GM13976 (cell line): ENCODE measurements at regions not wholly inside any gene's neighbourhood (a gene's known extent, or its start where the extent isn't known, plus 50 kb on each side); places are given as distances from the start of the nearest gene placed in this dataset.

Experiments
- DNase-seq: peaks from one replicate; pipeline ENCODE4 v3.0.0; 2012; ENCODE audit warnings: low spot score
- CTCF ChIP-seq: IDR thresholded peaks from 2 replicates; pipeline ENCODE4 v1.5.1; 2012; ENCODE audit warnings: borderline replicate concordance, mild to moderate bottlenecking; ENCODE audit not compliant: insufficient read depth; ENCODE audit errors: extremely low read depth, missing control alignments, control extremely low read depth
- in situ Hi-C: fragments of 300-500 bp; cut with MboI; formaldehyde crosslinking; loops from one replicate; pipeline ENCODE4 v1.12.0; 2022; ENCODE audit warnings: low sequenced_read_pairs, mixed read lengths, inconsistent platforms; ENCODE audit not compliant: unreplicated experiment

GRCh38 chr1:163535807-163536206 lies 214.1 kb downstream of the NUF2 start:
- no peak for TF ChIP-seq CTCF
- in situ Hi-C loops = loop anchor here (25.0 kb wide), 1 partner anchor 1251 kb away; no protein-coding TSS in a partner anchor

GRCh38 chr1:163537809-163538208 lies 216.1 kb downstream of the NUF2 start:
- DNase-seq = no peak
- TF ChIP-seq CTCF = no peak
- in situ Hi-C loops = loop anchor here (25.0 kb wide), 1 partner anchor 1249 kb away; no protein-coding TSS in a partner anchor

More at GRCh38 chr1:163535807-163536206, 214.1 kb downstream of the NUF2 start:
- no peak for DNase-seq

DNA sequence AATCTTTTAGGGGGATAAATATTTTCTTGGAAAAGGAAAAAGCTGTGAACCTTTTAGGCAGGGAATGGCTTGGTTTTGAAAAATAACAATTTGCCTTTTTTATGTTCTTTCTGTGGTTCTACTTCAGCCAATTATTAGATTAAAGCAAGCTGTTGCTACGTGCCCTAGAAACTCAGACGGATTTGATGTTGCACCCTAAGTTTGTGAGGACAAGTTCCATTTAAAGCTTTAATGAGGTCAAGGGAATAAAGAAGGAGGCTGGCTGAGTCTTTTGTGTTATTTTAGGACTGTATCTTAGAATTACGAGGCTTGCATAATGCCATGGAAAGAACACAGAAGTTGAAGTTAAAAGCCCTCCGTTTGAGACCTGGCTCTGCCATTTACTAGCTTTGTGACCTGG lies 216.9 kb downstream of the NUF2 start:
- no peak for DNase-seq
- in situ Hi-C loops = loop anchor here (25.0 kb wide), 1 partner anchor 1249 kb away; no protein-coding TSS in a partner anchor
- no peak for TF ChIP-seq CTCF

- in situ Hi-C loops = loop anchor here (25.0 kb wide), 1 partner anchor 1247 kb away; no protein-coding TSS in a partner anchor
- DNase-seq = no peak
- TF ChIP-seq CTCF = no peak
Observed at GRCh38 chr1:163540727-163541126, 219.0 kb downstream of the NUF2 start.

GRCh38 chr1:163544441-163544840 lies 222.7 kb downstream of the NUF2 start:
- TF ChIP-seq CTCF = no peak
- in situ Hi-C loops = loop anchor here (25.0 kb wide), 1 partner anchor 1243 kb away; no protein-coding TSS in a partner anchor
- DNase-seq = no peak

- DNase-seq = no peak
- in situ Hi-C loops = no loop called here
- TF ChIP-seq CTCF = no peak
Observed at GRCh38 chr1:163558162-163558561, 236.4 kb downstream of the NUF2 start.
